Loucy (cell line): ENCODE measurements at regions not wholly inside any gene's neighbourhood (a gene's known extent, or its start where the extent isn't known, plus 50 kb on each side); places are given as distances from the start of the nearest gene placed in this dataset.

Experiments
- EZH2phosphoT487 ChIP-seq: fragments of 200-600 bp; IDR thresholded peaks from 2 replicates; pipeline ENCODE4 v1.6.1; 2018; ENCODE audit warnings: antibody characterized with exemption, mild to moderate bottlenecking, moderate library complexity, borderline replicate concordance
- TF ChIP-seq, protein P1 (sequence below): fragments of 200-600 bp; sonication (generic); conservative IDR thresholded peaks from 2 replicates; pipeline ENCODE4 v1.5.1; 2014; ENCODE audit warnings: mild to moderate bottlenecking, antibody characterized with exemption, low read length

DNA sequence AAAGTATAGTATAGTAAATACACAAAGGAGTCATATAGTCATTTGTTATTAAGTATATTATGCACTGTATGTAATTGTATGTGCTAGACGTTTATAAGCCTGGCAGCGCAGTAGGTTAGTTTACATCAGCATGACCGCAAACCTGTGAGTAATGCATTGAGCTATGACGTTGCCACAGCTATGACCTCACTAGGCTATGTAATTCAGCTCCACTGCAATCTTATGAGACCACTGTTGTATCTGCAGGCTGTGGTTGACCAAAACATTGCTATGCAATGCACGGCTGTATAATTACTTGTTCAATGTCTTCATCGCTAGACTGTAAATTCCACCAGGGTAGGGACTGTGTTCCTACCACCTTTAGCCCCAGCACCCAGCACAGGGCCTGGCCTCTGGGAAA, 53.2 kb upstream of the VASH1 start:
- TF ChIP-seq, protein P1, sequence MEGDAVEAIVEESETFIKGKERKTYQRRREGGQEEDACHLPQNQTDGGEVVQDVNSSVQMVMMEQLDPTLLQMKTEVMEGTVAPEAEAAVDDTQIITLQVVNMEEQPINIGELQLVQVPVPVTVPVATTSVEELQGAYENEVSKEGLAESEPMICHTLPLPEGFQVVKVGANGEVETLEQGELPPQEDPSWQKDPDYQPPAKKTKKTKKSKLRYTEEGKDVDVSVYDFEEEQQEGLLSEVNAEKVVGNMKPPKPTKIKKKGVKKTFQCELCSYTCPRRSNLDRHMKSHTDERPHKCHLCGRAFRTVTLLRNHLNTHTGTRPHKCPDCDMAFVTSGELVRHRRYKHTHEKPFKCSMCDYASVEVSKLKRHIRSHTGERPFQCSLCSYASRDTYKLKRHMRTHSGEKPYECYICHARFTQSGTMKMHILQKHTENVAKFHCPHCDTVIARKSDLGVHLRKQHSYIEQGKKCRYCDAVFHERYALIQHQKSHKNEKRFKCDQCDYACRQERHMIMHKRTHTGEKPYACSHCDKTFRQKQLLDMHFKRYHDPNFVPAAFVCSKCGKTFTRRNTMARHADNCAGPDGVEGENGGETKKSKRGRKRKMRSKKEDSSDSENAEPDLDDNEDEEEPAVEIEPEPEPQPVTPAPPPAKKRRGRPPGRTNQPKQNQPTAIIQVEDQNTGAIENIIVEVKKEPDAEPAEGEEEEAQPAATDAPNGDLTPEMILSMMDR, result no peak
- no peak for TF ChIP-seq EZH2phosphoT487
